Transverse colon (tissue), 4 donors: ENCODE measurements at regions not wholly inside any gene's neighbourhood (a gene's known extent, or its start where the extent isn't known, plus 50 kb on each side); places are given as distances from the start of the nearest gene placed in this dataset.

Experiments
- DNase-seq: peaks from one replicate; pipeline ENCODE4 v3.0.0-alpha.2; 2019
- H3K27ac ChIP-seq, 4 donors: fragments of 200-600 bp; sonication (generic); 2 replicates each; pipeline ENCODE4 v1.5.1; 2016 to 2018; ENCODE audit warnings: inconsistent platforms in 4 of 4
- H3K27me3 ChIP-seq: fragments of 200-600 bp; sonication (generic); 2 replicates; pipeline ENCODE4 v1.5.1; 2017; ENCODE audit warnings: inconsistent platforms
- H3K36me3 ChIP-seq, 4 donors: fragments of 200-600 bp; sonication (generic); 2 replicates each; pipeline ENCODE4 v1.5.1; 2017 to 2019; ENCODE audit warnings: inconsistent platforms in 4 of 4
- H3K4me1 ChIP-seq, 4 donors: fragments of 200-600 bp; sonication (generic); 2 replicates each; pipeline ENCODE4 v1.5.1; 2017 to 2020; ENCODE audit warnings: inconsistent platforms in 4 of 4
- H3K4me3 ChIP-seq, 4 donors: fragments of 200-600 bp; sonication (generic); 1 replicate in 1 of 4; 2 replicates in 3 of 4; pipeline versions ENCODE4 v1.5.1 to v1.6.1; 2017 to 2019; ENCODE audit warnings: inconsistent platforms in 4 of 4
- H3K9me3 ChIP-seq, 2 donors: fragments of 200-600 bp; sonication (generic); 2 replicates each; pipeline ENCODE4 v1.5.1; 2017 to 2019; ENCODE audit warnings: inconsistent platforms in 2 of 2
- CTCF ChIP-seq, 5 experiments: fragments of 200-600 bp in 3 of 5; fragments of 450-650 bp in 2 of 5; sonication (generic) in 3 of 5; IDR thresholded peaks; 1 replicate in 2 of 5; 2 replicates in 3 of 5; pipeline ENCODE4 v1.5.1; 2016 to 2017; ENCODE audit warnings: antibody characterized with exemption in 5 of 5, inconsistent platforms in 3 of 5, mild to moderate bottlenecking in 2 of 5, moderate library complexity in 1 of 5
- EP300 ChIP-seq: sonication (generic); formaldehyde crosslinking; IDR thresholded peaks from one replicate; pipeline ENCODE4 v1.6.1; 2017; ENCODE audit warnings: antibody characterized with exemption, low read depth
- POLR2A ChIP-seq: fragments of 450-650 bp; IDR thresholded peaks from one replicate; pipeline ENCODE4 v1.6.1; 2016; ENCODE audit warnings: antibody characterized with exemption, mild to moderate bottlenecking, moderate library complexity
- POLR2AphosphoS5 ChIP-seq, 3 donors: sonication (generic); formaldehyde crosslinking; IDR thresholded peaks; one replicate each; pipeline ENCODE4 v1.6.1; 2016; ENCODE audit warnings: antibody characterized with exemption in 3 of 3
- WGBS, 2 donors: methylation state at CpG; one replicate each; pipeline ENCODE4 v1.1.5; 2018; ENCODE audit warnings: low coverage in 1 of 2; 5-methylcytosine and 5-hydroxymethylcytosine counted together
- in situ Hi-C, 4 donors: fragments of 200-750 bp; cut with MboI; loops; one replicate each; pipeline versions ENCODE4 v1.15.0 to v1.15.1; 2017; ENCODE audit warnings: low sequenced_read_pairs in 3 of 4, low pct_ligation_motif_present in 1 of 4, low pct_unique_long_range_greater_than_20kb in 1 of 4
- intact Hi-C: fragments of 100-400 bp; cut with DNase I; formaldehyde crosslinking; loops from one replicate; pipeline ENCODE4 v1.15.1; 2023; ENCODE audit warnings: low total_unique reads

GRCh38 chr2:128901572-128902391 is 583.1 kb upstream of the HS6ST1 start:
- WGBS, 2 donors: 72% methylated on average over 25 of the region's 46 CpGs; no CpG with 5 or more reads in 1 of the 2 donors
- Histone ChIP-seq H3K36me3 (no peaks in the 10 kb centered on the region), H3K9me3 (no peaks in the 10 kb centered on the region), H3K4me1 (no peaks in the 10 kb centered on the region), H3K27ac (no peak overlapping the region), H3K27me3 (no peaks in the 10 kb centered on the region), H3K4me3 (no peak overlapping the region)
- DNase-seq: no peak
- TF ChIP-seq POLR2A: no peak
- TF ChIP-seq POLR2AphosphoS5 (IDR thresholded peaks at IDR 0.05): no peak
- TF ChIP-seq CTCF (IDR thresholded peaks at IDR 0.05): no peak
- no peak for TF ChIP-seq EP300
- intact Hi-C loops: no loop called here
- in situ Hi-C loops: no loop called here

- no peak for DNase-seq
- Histone ChIP-seq H3K27me3 (no peaks in the 10 kb centered on the region), H3K9me3 (no peaks in the 10 kb centered on the region), H3K4me3 (no peak overlapping the region), H3K36me3 (no peaks in the 10 kb centered on the region), H3K27ac (no peak overlapping the region), H3K4me1 (no peaks in the 10 kb centered on the region)
- 73% methylated on average over 3 of the region's 19 CpGs; no CpG with 5 or more reads in 1 of the 2 donors for WGBS, 2 donors
- TF ChIP-seq CTCF (IDR thresholded peaks at IDR 0.05) (no peak), POLR2A (no peak), EP300 (no peak), POLR2AphosphoS5 (IDR thresholded peaks at IDR 0.05) (no peak)
- in situ Hi-C loops (no loop called here), intact Hi-C loops (no loop called here)
Observed at GRCh38 chr2:128903637-128904036, 585.0 kb upstream of the HS6ST1 start.

GRCh38 chr2:128911276-128911675 is 592.6 kb upstream of the HS6ST1 start:
- Histone ChIP-seq H3K36me3 (no peaks in the 10 kb centered on the region), H3K4me1 (no peaks in the 10 kb centered on the region), H3K9me3 (peaks cover 3 to 4% of the 10 kb centered on the region in 2 donors), H3K4me3 (no peak overlapping the region), H3K27ac (no peak overlapping the region), H3K27me3 (no peaks in the 10 kb centered on the region)
- WGBS, 2 donors: 55 to 64% methylated on average over 1 of the region's 1 CpG
- no peak for TF ChIP-seq EP300
- in situ Hi-C loops (no loop called here), intact Hi-C loops (no loop called here)
- no peak for DNase-seq

- no peak overlapping the region for H3K4me3 ChIP-seq
Observed at GRCh38 chr2:128914320-128914719, 595.7 kb upstream of the HS6ST1 start.

More at GRCh38 chr2:128914320-128914719, 595.7 kb upstream of the HS6ST1 start:
- no peak for DNase-seq
- H3K36me3 ChIP-seq: no peaks in the 10 kb centered on the region
- no peak overlapping the region for H3K27ac ChIP-seq
- TF ChIP-seq CTCF (IDR thresholded peaks at IDR 0.05): no peak
- no peak for TF ChIP-seq POLR2AphosphoS5 (IDR thresholded peaks at IDR 0.05)
- no peak for TF ChIP-seq EP300
- no peak for TF ChIP-seq POLR2A
- in situ Hi-C loops (no loop called here), intact Hi-C loops (no loop called here)
- no peaks in the 10 kb centered on the region for H3K4me1 ChIP-seq
- peaks cover 3 to 4% of the 10 kb centered on the region in 2 donors for H3K9me3 ChIP-seq
- no peaks in the 10 kb centered on the region for H3K27me3 ChIP-seq
